ENCODE measurements at regions not wholly inside any gene's neighbourhood (a gene's known extent, or its start where the extent isn't known, plus 50 kb on each side); places are given as distances from the start of the nearest gene placed in this dataset.

DNA sequence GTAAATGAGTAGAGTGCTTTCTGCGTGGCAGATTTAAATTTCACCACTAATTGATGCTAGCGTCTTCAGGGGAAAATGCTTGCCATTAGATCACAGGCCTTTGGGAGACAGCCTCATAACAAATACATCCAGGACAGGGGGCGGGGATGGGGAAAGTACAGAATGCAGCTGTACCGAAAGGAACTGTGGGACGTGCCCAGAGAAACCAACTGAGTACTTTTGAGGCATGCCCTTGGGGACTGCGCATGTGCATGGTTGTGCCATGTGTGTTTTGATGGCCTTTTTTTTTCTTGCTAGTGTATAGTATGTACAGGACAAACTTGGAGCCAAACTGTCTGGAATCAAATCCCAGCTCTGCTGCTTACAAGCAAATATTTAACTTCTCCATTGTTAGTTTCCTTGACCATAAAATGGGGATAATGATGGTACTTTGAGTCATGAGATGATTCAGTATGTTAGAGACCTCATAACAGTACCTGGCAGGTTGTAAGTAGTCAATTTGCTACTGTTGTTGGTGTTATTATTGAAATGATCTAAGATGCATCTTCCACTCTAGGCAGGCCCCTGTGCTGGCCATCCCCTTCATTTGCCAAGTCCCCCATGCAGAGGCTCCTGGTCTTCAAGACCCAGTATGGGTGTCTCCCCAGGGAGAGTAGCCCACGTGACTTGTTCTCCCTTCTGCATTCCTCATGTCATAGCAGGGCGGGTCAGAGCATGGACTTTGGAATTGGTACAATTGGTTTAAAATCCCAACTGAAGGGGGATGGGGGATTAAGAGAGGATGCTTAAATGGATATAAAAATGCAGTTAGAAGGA lies 68.3 kb upstream of the NPAS1 start:
- peaks cover 0 to 70% (median 46%) of the 10 kb centered on the region in 4 donors for H3K4me1 ChIP-seq

DNA sequence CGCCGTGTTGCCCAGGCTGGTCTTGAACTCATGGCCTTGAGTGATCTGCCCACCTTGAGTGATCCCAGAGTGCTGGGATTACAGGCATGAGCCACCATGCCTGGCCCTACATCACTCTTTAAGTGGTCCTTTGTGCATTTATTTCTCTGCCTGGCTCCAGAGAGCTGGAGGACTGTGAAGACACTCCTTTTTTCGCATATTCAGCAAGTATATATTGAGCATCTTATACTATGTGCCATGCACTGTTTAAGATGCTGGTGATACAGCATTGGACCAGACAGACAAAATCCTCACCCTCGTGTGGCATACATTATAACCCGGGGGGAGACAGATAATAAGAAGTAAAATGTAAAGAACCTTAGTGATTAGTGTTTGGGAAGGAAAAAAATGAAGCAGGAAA lies 66.8 kb upstream of the NPAS1 start:
- H3K4me1 ChIP-seq, result peaks cover 0 to 57% (median 31%) of the 10 kb centered on the region in 4 donors
- H3K36me3 ChIP-seq, result no peaks in the 10 kb centered on the region
- intact Hi-C loops (cut with DNase I; ENCODE audit: low total_unique reads), result no loop called here
- no peaks in the 10 kb centered on the region for H3K9me3 ChIP-seq
- DNase-seq, result no peak
- H3K27me3 ChIP-seq, result no peaks in the 10 kb centered on the region
- H3K4me3 ChIP-seq, result no peak overlapping the region
- H3K27ac ChIP-seq, result peak overlapping the region in 1 of 2 donors; percentile 4
- TF ChIP-seq, protein P1, sequence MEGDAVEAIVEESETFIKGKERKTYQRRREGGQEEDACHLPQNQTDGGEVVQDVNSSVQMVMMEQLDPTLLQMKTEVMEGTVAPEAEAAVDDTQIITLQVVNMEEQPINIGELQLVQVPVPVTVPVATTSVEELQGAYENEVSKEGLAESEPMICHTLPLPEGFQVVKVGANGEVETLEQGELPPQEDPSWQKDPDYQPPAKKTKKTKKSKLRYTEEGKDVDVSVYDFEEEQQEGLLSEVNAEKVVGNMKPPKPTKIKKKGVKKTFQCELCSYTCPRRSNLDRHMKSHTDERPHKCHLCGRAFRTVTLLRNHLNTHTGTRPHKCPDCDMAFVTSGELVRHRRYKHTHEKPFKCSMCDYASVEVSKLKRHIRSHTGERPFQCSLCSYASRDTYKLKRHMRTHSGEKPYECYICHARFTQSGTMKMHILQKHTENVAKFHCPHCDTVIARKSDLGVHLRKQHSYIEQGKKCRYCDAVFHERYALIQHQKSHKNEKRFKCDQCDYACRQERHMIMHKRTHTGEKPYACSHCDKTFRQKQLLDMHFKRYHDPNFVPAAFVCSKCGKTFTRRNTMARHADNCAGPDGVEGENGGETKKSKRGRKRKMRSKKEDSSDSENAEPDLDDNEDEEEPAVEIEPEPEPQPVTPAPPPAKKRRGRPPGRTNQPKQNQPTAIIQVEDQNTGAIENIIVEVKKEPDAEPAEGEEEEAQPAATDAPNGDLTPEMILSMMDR (IDR thresholded peaks at IDR 0.05), result no peak

More for the DNA sequence above, 68.3 kb upstream of the NPAS1 start:
- TF ChIP-seq, protein P1 (IDR thresholded peaks at IDR 0.05), result no peak
- Histone ChIP-seq H3K27me3 (no peaks in the 10 kb centered on the region), H3K36me3 (no peaks in the 10 kb centered on the region), H3K9me3 (no peaks in the 10 kb centered on the region), H3K4me3 (no peak overlapping the region), H3K27ac (peak overlapping the region; percentile 27 to 35)
- no peak for DNase-seq
- intact Hi-C loops (cut with DNase I; ENCODE audit: low total_unique reads), result no loop called here

DNA sequence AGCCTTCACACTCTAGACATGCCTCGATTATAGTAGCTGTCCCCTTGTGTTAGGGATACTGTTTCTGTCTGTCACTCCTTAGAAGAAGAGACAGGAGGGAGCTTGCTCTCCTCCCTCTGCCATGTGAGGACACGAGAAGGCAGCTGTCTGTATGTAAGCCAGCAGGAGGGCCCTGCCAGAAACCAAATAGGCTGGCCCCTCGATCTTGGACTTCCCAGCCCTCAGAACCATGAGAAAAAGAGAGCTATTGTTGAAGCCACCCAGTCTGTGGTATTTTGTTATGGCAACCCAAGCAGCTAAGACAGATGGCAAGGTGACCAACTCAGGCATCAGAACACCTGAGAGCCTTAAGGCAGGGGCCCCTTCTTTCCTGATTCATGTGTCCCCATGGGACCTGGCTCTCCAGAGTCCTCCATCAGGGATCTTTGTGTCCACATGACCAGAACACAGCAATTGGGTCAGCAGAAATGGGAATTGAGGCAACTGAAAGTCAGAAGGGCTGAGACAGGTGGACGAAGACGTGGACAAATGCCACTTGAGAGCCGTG lies 65.6 kb upstream of the NPAS1 start:
- Histone ChIP-seq H3K9me3 (no peaks in the 10 kb centered on the region), H3K4me3 (no peak overlapping the region), H3K36me3 (no peaks in the 10 kb centered on the region), H3K27ac (no peak overlapping the region), H3K4me1 (peaks cover 0 to 63% (median 29%) of the 10 kb centered on the region in 4 donors), H3K27me3 (no peaks in the 10 kb centered on the region)
- DNase-seq, result no peak
- TF ChIP-seq, protein P1 (IDR thresholded peaks at IDR 0.05), result no peak
- intact Hi-C loops (cut with DNase I; ENCODE audit: low total_unique reads), result no loop called here

DNA sequence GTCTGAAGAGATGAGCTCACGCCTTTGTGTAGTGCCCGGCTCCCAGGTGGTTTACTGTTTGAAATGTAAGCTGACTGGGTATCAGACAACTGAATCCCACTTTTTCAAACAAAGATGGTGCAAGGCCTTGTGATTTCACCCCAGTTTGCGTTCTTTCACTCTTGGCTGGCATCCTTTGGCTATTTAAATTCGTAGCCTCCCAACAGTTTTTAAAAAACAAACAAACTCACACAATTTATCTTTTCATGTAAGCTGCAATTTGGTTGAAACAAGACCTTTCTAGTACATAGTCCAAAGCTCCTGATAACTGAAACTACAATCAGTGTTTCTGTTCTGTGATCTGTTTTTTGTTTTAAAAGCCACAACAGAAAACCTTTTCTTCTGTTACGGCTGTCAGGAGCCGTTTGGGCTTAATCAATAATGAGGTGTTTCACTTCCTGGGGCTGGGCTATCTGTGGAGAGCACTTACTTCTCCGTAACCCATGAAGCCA lies 65.1 kb upstream of the NPAS1 start:
- TF ChIP-seq, protein P1 (IDR thresholded peaks at IDR 0.05), result no peak
- no peaks in the 10 kb centered on the region for H3K36me3 ChIP-seq
- no peak for DNase-seq
- intact Hi-C loops (cut with DNase I; ENCODE audit: low total_unique reads), result no loop called here
- H3K27ac ChIP-seq, result no peak overlapping the region
- H3K4me1 ChIP-seq, result peaks cover 0 to 60% (median 29%) of the 10 kb centered on the region in 4 donors
- no peaks in the 10 kb centered on the region for H3K9me3 ChIP-seq
- H3K4me3 ChIP-seq, result no peak overlapping the region
- no peaks in the 10 kb centered on the region for H3K27me3 ChIP-seq

DNA sequence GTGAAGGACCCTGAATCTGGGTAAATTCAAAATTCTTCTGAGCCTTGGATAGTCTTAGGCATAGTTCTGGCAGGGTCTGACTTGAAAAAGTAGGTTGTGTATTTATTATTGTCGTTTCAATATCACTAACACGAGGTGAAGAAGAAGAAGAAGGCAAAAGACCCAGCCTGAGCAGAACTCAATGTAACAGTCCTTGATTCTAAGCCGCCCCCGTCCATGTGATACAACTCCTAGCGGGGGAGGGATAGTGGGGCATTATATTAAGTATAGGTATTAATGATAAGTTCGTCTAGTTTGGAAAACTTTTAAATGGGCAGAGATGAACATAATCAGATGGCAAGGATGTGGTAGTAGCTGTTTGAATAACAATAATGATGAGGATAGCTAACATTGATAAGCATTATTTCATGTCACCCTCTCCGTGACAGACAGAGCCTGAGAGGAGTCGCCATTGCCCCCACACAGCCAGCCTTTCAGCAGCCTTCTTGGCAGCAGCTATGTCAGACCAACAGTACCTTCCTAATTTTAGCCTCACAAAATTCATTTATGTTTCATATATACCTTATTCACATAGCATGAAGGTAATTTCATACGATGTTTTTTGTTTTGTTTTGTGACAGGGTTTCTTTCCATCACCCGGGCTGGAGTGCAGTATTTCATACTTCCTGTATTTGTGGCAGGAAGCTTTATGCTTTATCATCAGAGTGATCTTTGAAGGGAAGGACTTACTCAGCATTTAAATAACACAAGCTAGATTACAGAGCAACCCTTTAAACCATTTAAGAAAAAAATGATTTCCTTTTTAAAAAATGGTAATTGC lies 64.4 kb upstream of the NPAS1 start:
- intact Hi-C loops (cut with DNase I; ENCODE audit: low total_unique reads), result no loop called here
- H3K36me3 ChIP-seq, result no peaks in the 10 kb centered on the region
- no peak overlapping the region for H3K4me3 ChIP-seq
- no peak overlapping the region for H3K27ac ChIP-seq
- TF ChIP-seq, protein P1 (IDR thresholded peaks at IDR 0.05), result no peak
- H3K4me1 ChIP-seq, result peaks cover 0 to 54% (median 27%) of the 10 kb centered on the region in 4 donors
- DNase-seq, result no peak
- H3K27me3 ChIP-seq, result no peaks in the 10 kb centered on the region
- no peaks in the 10 kb centered on the region for H3K9me3 ChIP-seq

Data from tibial artery (tissue), 4 donors.